HEK293 (cell line): ENCODE measurements at regions not wholly inside any gene's neighbourhood (a gene's known extent, or its start where the extent isn't known, plus 50 kb on each side); places are given as distances from the start of the nearest gene placed in this dataset.

Experiments used
- CTCF ChIA-PET: fragments of 350-600 bp; formaldehyde crosslinking; extraction: SDS; loops from one replicate; lab custom pipeline; 2021; ENCODE audit warnings: antibody characterized with exemption; lab: Yijun Ruan, JAX
- POLR2A ChIA-PET: fragments of 300-600 bp; formaldehyde crosslinking; extraction: SDS; loops from one replicate; lab custom pipeline; 2020; ENCODE audit warnings: antibody characterized with exemption, inconsistent platforms; lab: Yijun Ruan, JAX
- H3K27ac ChIP-seq: fragments of 200-500 bp; sonication (Bioruptor generic); 2 replicates; pipeline ENCODE4 v1.5.1; 2014; ENCODE audit warnings: low read depth, low read length, control low read depth, inconsistent platforms; ENCODE audit errors: extremely low read depth
- H3K36me3 ChIP-seq, 2 experiments: fragments of 200-500 bp in 1 of 2; sonication (Bioruptor generic) in 1 of 2; 1 replicate in 1 of 2; 2 replicates in 1 of 2; pipeline ENCODE4 v1.5.1; 2014 to 2017; ENCODE audit warnings: inconsistent platforms in 2 of 2, low read length in 2 of 2; ENCODE audit not compliant: control insufficient read depth in 2 of 2, insufficient read depth in 1 of 2
- H3K4me1 ChIP-seq: fragments of 200-500 bp; sonication (Bioruptor generic); 2 replicates; pipeline ENCODE4 v1.5.1; 2014; ENCODE audit warnings: mild to moderate bottlenecking, low read length, inconsistent platforms; ENCODE audit not compliant: control insufficient read depth, insufficient read depth
- H3K4me3 ChIP-seq: 2 replicates; pipeline ENCODE4 v1.5.1; 2011; ENCODE audit warnings: low read depth, mild to moderate bottlenecking, control low read depth, low read length, moderate library complexity
- H3K9me3 ChIP-seq: fragments of 200-500 bp; sonication (Bioruptor generic); 2 replicates; pipeline ENCODE4 v1.5.1; 2014; ENCODE audit warnings: low read depth, low read length, inconsistent platforms; ENCODE audit not compliant: control insufficient read depth, insufficient read depth
- CTCF ChIP-seq: fragments of 450-650 bp; formaldehyde crosslinking; IDR thresholded peaks from 2 replicates; pipeline ENCODE4 v1.5.1; 2016; ENCODE audit warnings: missing biosample characterization, missing genetic modification characterization
- GFI1B ChIP-seq: fragments of 450-650 bp; formaldehyde crosslinking; IDR thresholded peaks from 2 replicates; pipeline ENCODE4 v1.5.1; 2016; ENCODE audit warnings: missing biosample characterization, missing genetic modification characterization
- GLIS2 ChIP-seq: fragments of 450-650 bp; formaldehyde crosslinking; IDR thresholded peaks from 2 replicates; pipeline ENCODE4 v1.5.1; 2016; ENCODE audit warnings: missing biosample characterization, missing genetic modification characterization
- IKZF3 ChIP-seq: fragments of 450-650 bp; IDR thresholded peaks from 2 replicates; pipeline ENCODE4 v1.5.0; 2018; ENCODE audit warnings: missing biosample characterization, mild to moderate bottlenecking, missing genetic modification characterization, moderate library complexity
- INSM2 ChIP-seq: fragments of 450-650 bp; formaldehyde crosslinking; IDR thresholded peaks from 2 replicates; pipeline ENCODE4 v1.5.1; 2016; ENCODE audit warnings: missing biosample characterization, missing genetic modification characterization
- MYNN ChIP-seq: fragments of 450-650 bp; formaldehyde crosslinking; IDR thresholded peaks from 2 replicates; pipeline ENCODE4 v1.5.1; 2016; ENCODE audit warnings: missing biosample characterization, missing genetic modification characterization, borderline replicate concordance
- PRDM1 ChIP-seq: fragments of 450-650 bp; formaldehyde crosslinking; IDR thresholded peaks from 2 replicates; pipeline ENCODE4; 2016; ENCODE audit warnings: missing biosample characterization, missing genetic modification characterization
- SALL2 ChIP-seq: fragments of 450-650 bp; formaldehyde crosslinking; IDR thresholded peaks from 2 replicates; pipeline ENCODE4 v1.5.0; 2017; ENCODE audit warnings: missing biosample characterization, mild to moderate bottlenecking, missing genetic modification characterization, borderline replicate concordance
- TRIM28 ChIP-seq: IDR thresholded peaks from 2 replicates; pipeline ENCODE4 v1.6.1; 2011; ENCODE audit warnings: low read length, control low read depth, borderline replicate concordance
- ZBTB17 ChIP-seq: fragments of 450-650 bp; formaldehyde crosslinking; IDR thresholded peaks from 2 replicates; pipeline ENCODE4 v1.5.1; 2016; ENCODE audit warnings: missing biosample characterization, missing genetic modification characterization
- ZBTB20 ChIP-seq: fragments of 450-650 bp; formaldehyde crosslinking; IDR thresholded peaks from 2 replicates; pipeline ENCODE4 v1.5.1; 2016; ENCODE audit warnings: missing biosample characterization, missing genetic modification characterization
- ZBTB44 ChIP-seq: fragments of 450-650 bp; IDR thresholded peaks from 2 replicates; pipeline ENCODE4 v1.5.1; 2018; ENCODE audit warnings: missing biosample characterization, mild to moderate bottlenecking, missing genetic modification characterization
- ZBTB48 ChIP-seq: fragments of 450-650 bp; formaldehyde crosslinking; IDR thresholded peaks from 2 replicates; pipeline ENCODE4 v1.5.1; 2016; ENCODE audit warnings: missing biosample characterization, missing genetic modification characterization
- ZNF138 ChIP-seq: fragments of 450-650 bp; formaldehyde crosslinking; IDR thresholded peaks from 2 replicates; pipeline ENCODE4 v1.5.1; 2016; ENCODE audit warnings: missing biosample characterization, missing genetic modification characterization, borderline replicate concordance
- ZNF140 ChIP-seq: fragments of 450-650 bp; formaldehyde crosslinking; IDR thresholded peaks from 2 replicates; pipeline ENCODE4 v1.5.1; 2016; ENCODE audit warnings: missing biosample characterization, missing genetic modification characterization
- ZNF169 ChIP-seq: fragments of 450-650 bp; formaldehyde crosslinking; IDR thresholded peaks from 2 replicates; pipeline ENCODE4 v1.5.1; 2016; ENCODE audit warnings: missing biosample characterization, missing genetic modification characterization
- ZNF174 ChIP-seq: fragments of 450-650 bp; formaldehyde crosslinking; IDR thresholded peaks from 2 replicates; pipeline ENCODE4 v1.5.0; 2017; ENCODE audit warnings: missing biosample characterization, mild to moderate bottlenecking, missing genetic modification characterization
- ZNF292 ChIP-seq: fragments of 450-650 bp; formaldehyde crosslinking; IDR thresholded peaks from 2 replicates; pipeline ENCODE4 v1.5.1; 2016; ENCODE audit warnings: low read depth, missing biosample characterization, missing genetic modification characterization, borderline replicate concordance
- ZNF362 ChIP-seq: fragments of 450-650 bp; formaldehyde crosslinking; IDR thresholded peaks from 2 replicates; pipeline ENCODE4 v1.5.1; 2016; ENCODE audit warnings: missing biosample characterization, missing genetic modification characterization
- ZNF366 ChIP-seq: fragments of 450-650 bp; formaldehyde crosslinking; conservative IDR thresholded peaks from 2 replicates; pipeline ENCODE4 v1.5.1; 2016; ENCODE audit warnings: missing biosample characterization, missing genetic modification characterization
- ZNF514 ChIP-seq: fragments of 450-650 bp; formaldehyde crosslinking; IDR thresholded peaks from 2 replicates; pipeline ENCODE4 v1.5.1; 2016; ENCODE audit warnings: missing biosample characterization, missing genetic modification characterization
- ZNF530 ChIP-seq: fragments of 450-650 bp; formaldehyde crosslinking; IDR thresholded peaks from 2 replicates; pipeline ENCODE4 v1.5.1; 2016; ENCODE audit warnings: low read depth, missing biosample characterization, missing genetic modification characterization
- ZNF548 ChIP-seq: fragments of 450-650 bp; formaldehyde crosslinking; IDR thresholded peaks from 2 replicates; pipeline ENCODE4 v1.5.1; 2016; ENCODE audit warnings: missing biosample characterization, missing genetic modification characterization
- ZNF571 ChIP-seq: fragments of 450-650 bp; formaldehyde crosslinking; IDR thresholded peaks from 2 replicates; pipeline ENCODE4 v1.5.0; 2017; ENCODE audit warnings: missing biosample characterization, missing genetic modification characterization
- ZNF596 ChIP-seq: fragments of 450-650 bp; IDR thresholded peaks from 2 replicates; pipeline ENCODE4 v1.5.0; 2018; ENCODE audit warnings: missing biosample characterization, mild to moderate bottlenecking, missing genetic modification characterization, moderate library complexity
- ZNF777 ChIP-seq: fragments of 450-650 bp; formaldehyde crosslinking; IDR thresholded peaks from 2 replicates; pipeline ENCODE4 v1.5.1; 2017; ENCODE audit warnings: missing biosample characterization, missing genetic modification characterization, borderline replicate concordance
- ZNF837 ChIP-seq: fragments of 450-650 bp; formaldehyde crosslinking; IDR thresholded peaks from 2 replicates; pipeline ENCODE4 v1.5.1; 2016; ENCODE audit warnings: missing biosample characterization, missing genetic modification characterization
- ZNF843 ChIP-seq: fragments of 450-650 bp; formaldehyde crosslinking; IDR thresholded peaks from 2 replicates; pipeline ENCODE4 v1.5.1; 2016; ENCODE audit warnings: missing biosample characterization, missing genetic modification characterization

GRCh38 chr6:27667657-27668441 lies 194.9 kb upstream of the ZNF184 start (continued):
- TF ChIP-seq ZBTB17 (tag by site-specific recombination) = peak; percentile 84

- Histone ChIP-seq H3K4me1 (no peaks in the 10 kb centered on the region), H3K4me3 (peak overlapping the region; percentile 52), H3K36me3 (no peaks in the 10 kb centered on the region), H3K9me3 (no peaks in the 10 kb centered on the region), H3K27ac (no peak overlapping the region)
- no peak for TF ChIP-seq ZNF571 (tag by site-specific recombination)
- TF ChIP-seq ZBTB48 (tag by site-specific recombination) = no peak
- TF ChIP-seq ZNF548 (tag by site-specific recombination) = no peak
- no peak for TF ChIP-seq MYNN
- 0 out of 2 replicates have a peak, but pooled peaks have one; percentile 7 for TF ChIP-seq ZNF362 (tag by site-specific recombination)
- TF ChIP-seq ZNF530 (tag by site-specific recombination) = no peak
- no peak for TF ChIP-seq ZNF366 (tag by site-specific recombination)
- peak; percentile 55; the same call in 1 of the 2 replicates for TF ChIP-seq INSM2 (tag by site-specific recombination)
- no peak for TF ChIP-seq ZBTB44 (tag by site-specific recombination)
- no peak for TF ChIP-seq ZNF174
- TF ChIP-seq GLIS2 (tag by site-specific recombination) = no peak
- peak; percentile 22; the same call in 1 of the 2 replicates for TF ChIP-seq IKZF3 (tag by site-specific recombination)
- 0 out of 2 replicates have a peak, but pooled peaks have one; percentile 45 for TF ChIP-seq TRIM28
- CTCF ChIA-PET = interaction anchor here (0.6 kb wide), 2 partner anchors 13 to 19 kb away, joined by 4 read pairs; no protein-coding TSS in a partner anchor
- POLR2A ChIA-PET = no interaction called here
These were observed 194.2 kb upstream of the ZNF184 start for GRCh38 chr6:27667016-27667656.

- CTCF ChIA-PET = interaction anchor here (1.1 kb wide), 1 partner anchor 22 kb away, joined by 5 read pairs; no protein-coding TSS in a partner anchor
- Histone ChIP-seq H3K9me3 (no peaks in the 10 kb centered on the region), H3K4me3 (no peak overlapping the region), H3K36me3 (no peaks in the 10 kb centered on the region), H3K27ac (no peak overlapping the region), H3K4me1 (no peaks in the 10 kb centered on the region)
- POLR2A ChIA-PET = interaction anchor here (1.2 to 1.4 kb wide), 2 partner anchors 9 to 147 kb away, joined by 3 to 4 read pairs; a partner anchor contains a TSS
- TF ChIP-seq ZNF140 (tag by site-specific recombination) (no peak), ZNF138 (tag by site-specific recombination) (no peak), ZNF837 (tag by site-specific recombination) (no peak), ZBTB20 (tag by site-specific recombination) (no peak), GFI1B (no peak), ZNF514 (tag by site-specific recombination) (no peak), ZNF596 (tag by site-specific recombination) (no peak), ZNF169 (tag by site-specific recombination) (no peak), PRDM1 (tag by site-specific recombination) (peak; percentile 26; the same call in 1 of the 2 replicates), ZNF777 (tag by site-specific recombination) (no peak), ZNF292 (no peak), ZNF843 (tag by site-specific recombination) (no peak), CTCF (tag by site-specific recombination) (no peak), SALL2 (tag by site-specific recombination) (no peak)
These were observed 189.9 kb upstream of the ZNF184 start for GRCh38 chr6:27662769-27663168.
